GM19455 (cell line): ENCODE measurements at regions not wholly inside any gene's neighbourhood (a gene's known extent, or its start where the extent isn't known, plus 50 kb on each side); places are given as distances from the start of the nearest gene placed in this dataset.
"Not testable (repeated sequence)": the region's sequence is repeated elsewhere in the genome, so short reads cannot be mapped to it uniquely, and the experiment has no call there.

Source experiments
- ATAC-seq: cut with Tn5 transposase; IDR thresholded peaks from one replicate; pipeline ENCODE4 v1.9.1; 2021; ENCODE audit not compliant: unreplicated experiment

DNA sequence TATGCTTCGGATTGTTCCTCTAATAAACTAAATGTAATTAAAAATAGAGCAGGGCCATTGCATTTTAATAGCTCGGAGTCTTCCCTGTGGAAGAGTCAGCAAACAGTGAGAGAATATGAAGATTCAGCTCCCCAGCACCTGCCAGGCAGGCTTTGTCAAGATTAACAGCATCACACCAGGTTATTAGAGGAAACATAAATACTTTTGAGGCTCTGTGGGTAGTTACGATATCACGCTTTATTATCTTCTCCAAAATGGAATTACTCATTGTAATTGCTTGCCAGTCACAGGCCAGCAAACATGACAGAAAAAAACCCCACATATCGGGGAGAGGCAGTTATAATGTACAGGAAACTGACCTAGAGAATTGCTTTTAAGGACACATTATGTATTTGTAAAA is 303.9 kb downstream of the CPS1 start:
- ATAC-seq, result no peak

- ATAC-seq, result no peak
These were observed 304.8 kb downstream of the CPS1 start for GRCh38 chr2:210861038-210861665.

- ATAC-seq, result no peak
These were observed 306.1 kb downstream of the CPS1 start for GRCh38 chr2:210862283-210863065.

GRCh38 chr2:210863283-210863682 is 306.9 kb downstream of the CPS1 start:
- no peak for ATAC-seq

DNA sequence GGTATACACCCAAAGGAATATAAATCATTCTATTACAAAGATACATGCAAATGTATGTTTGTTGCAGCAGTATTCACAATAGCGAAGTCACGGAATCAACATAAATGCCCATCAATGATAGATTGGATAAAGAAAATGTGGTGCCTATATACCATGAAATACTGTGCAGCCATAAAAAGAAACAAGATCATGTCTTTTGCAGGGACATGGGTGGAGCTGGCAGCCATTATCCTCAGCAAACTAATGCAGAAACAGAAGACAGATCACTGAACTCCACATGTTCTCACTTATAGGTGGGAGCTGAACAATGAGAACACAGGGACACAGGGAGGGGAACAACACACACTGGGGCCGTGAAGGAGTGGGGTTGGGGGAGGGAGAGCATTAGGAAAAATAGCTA is 315.2 kb downstream of the CPS1 start:
- ATAC-seq, result not testable (repeated sequence)

DNA sequence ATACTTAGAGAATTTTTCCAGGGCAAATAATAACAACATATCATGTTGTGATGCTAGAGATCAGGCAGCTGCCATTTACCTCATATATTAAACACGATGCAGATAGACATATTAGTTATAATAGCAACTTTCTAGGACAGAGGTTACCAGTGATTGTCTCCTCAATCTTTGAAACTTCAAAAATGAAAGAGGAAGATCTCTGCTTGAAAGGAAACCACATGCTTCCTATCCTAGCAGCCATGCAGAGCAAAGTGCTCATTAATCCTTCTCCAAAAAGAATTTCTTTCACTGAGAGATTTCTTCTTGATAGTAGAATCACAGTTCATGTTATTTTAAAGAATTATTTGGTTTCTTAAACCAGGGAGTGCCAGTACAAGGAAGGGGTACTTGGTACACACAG is 317.2 kb downstream of the CPS1 start:
- ATAC-seq, result no peak

DNA sequence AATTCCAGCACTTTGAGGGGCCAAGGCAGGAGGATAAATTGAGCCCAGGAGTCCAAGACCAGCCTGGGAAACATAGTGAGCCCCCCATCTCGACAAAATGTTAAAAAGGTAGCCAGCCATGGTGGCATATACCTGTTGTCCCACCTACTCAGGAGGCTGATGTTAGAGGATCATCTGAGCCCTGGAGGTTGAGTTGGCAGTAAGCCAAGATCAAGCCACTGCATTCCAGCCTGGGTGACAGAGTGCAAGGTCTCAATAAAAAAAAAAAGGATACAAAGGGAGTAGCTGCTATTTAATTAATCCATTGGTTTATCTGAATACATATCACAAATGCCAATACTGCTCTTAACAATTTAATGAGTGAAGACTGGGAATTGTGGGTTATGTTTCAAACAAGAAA is 327.8 kb downstream of the CPS1 start:
- ATAC-seq, result no peak

DNA sequence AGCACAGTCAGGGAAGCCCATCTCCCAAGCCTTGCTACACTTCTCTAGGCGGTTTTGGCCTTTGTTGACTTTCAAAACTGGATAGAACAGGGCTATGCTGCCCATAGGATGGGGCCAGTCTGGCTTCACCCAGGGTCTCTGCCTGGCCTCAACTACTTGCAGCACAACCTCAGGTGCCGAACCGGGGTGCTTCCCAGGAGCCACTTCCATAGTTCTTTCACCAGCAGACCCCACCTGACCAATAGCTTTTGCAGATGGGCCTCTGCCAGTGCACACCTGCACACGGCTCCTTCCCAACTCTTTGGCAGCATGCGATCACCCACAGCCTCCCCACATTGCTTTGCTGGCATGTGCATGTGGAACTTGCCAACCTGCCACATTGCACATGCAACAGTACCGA is 331.6 kb downstream of the CPS1 start:
- ATAC-seq, result no peak

GRCh38 chr2:210895132-210895531 is 338.7 kb downstream of the CPS1 start:
- ATAC-seq, result no peak

DNA sequence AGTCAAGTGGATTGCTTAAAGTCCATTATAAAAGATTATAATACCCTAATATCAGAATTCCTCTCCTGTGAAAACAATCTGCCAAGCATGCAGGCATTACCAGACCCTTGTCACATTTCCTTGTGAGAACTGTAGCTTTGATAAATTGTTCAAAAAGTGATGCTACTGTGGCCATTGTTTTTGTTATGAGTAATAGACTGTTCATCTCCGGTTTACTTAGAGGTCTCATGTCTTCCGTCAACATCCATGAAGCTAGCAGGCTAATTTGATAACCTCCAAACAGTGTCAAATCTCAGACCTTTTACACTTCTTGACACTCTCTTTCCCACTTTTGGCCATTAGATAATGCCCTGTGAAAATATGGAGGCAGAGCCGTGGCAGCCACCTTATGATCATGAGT is 342.7 kb downstream of the CPS1 start:
- ATAC-seq, result no peak

GRCh38 chr2:210901326-210901725 is 344.9 kb downstream of the CPS1 start:
- no peak for ATAC-seq

DNA sequence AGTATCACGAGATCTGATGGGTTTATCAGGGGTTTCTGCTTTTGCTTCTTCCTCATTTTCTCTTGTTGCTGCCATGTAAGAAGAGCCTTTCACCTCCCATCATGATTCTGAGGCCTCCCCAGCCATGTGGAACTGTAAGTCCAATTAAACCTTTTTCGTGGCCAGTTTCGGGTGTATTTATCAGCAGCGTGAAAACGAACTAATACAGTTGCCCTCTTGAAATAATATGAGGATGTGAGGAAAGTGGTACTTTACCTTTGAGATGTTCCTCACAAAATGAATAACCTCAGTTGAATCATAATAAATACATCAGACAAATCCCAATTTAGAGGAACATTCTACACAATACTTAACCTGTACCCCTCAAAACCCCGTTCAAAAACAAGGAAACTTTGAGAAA is 356.4 kb downstream of the CPS1 start:
- ATAC-seq, result no peak

DNA sequence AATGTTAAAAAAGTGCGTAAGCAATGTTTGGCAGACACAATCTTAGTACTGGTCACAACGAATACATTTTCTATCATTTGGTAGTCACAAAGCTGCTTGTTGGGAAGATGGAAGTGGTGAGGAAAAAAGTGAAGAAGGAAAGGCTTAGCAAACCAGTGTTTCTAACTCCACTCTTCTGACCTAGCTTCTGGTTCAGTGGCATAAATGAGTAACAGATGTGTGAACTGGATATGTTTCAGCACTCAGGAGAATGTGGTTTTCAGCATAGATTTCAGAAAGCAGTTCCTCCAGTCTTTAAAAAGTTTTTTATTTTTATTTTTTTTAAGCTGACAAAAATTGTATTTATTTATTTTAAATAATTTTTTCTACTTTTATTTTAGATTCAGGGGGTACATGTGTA is 357.1 kb downstream of the CPS1 start:
- no peak for ATAC-seq

- no peak for ATAC-seq
These were observed 359.5 kb downstream of the CPS1 start for GRCh38 chr2:210915912-210916311.

DNA sequence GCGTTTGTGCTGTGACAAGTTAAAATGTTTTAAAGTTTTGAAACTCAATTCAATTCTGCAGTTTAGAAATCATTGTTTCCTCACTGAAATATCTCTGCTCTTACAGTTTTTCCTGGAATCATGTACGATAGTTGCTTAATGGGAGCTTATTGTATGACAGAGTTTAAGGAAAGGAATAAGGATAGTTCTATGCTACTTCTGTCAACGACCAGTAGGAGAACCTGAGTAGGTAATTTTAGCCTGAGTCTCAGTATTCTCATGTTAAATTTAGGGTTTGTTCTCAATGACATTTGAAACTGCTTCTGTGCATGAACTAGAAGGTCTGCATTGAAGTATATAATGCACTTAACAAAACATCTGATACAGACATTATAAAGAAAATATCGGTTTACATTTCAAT is 361.1 kb downstream of the CPS1 start:
- no peak for ATAC-seq

DNA sequence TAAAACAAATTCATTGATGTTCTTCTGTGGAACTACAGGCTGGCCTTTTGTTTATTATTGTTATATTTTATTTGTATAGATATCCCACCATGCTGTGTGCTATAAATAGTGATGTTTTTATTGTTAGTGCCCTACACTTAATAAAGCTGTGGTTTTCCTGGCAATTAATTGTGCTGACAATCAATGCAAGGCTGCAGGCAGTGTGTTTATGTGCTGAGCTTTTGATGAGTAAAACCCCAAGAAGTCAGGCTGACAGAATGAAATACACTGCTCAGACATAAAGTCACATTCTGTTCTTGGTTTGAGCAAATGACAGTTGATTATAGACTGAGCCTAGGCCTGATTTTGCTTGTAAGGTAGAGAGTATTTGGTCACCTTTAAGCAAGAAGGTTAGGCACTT is 362.7 kb downstream of the CPS1 start:
- no peak for ATAC-seq

GRCh38 chr2:210922419-210922818 is 366.0 kb downstream of the CPS1 start:
- ATAC-seq, result no peak

DNA sequence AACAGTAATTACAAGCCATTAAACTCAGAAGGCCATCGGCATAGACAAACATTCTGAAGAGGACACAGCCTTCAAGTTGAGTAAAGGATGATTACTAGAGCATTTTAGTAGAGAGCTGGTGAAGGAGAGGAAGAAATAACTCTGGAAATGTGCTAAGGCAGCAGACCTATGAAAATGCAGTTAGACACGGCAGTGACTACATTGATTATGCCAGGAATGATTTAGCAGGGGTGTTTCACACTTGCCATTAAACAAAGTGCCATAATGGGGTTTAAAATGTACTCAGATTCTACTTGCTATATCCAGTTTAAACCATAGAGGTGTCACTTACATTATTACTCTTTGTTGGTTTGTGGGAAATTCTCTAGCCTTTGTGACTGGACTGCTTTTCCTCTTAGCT is 372.3 kb downstream of the CPS1 start:
- ATAC-seq, result no peak

DNA sequence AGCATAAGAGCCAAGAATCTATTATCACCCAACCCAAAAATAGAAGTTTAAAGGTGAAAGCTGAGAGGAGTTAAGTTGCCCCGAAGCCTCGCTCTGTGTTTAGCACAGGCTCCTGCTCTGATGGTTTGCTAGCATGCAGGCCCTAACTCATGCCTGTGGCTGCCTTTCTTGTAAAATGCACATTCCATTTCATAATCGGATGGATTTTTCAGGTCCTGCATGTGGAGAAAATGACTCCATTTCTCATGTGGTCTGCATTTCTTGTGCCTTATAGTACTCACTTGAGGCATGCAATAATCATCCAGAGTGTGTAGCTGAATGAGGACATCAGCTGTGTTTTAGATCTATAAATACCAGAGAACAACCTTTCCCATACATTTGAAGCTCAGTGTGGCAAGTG is 381.8 kb downstream of the CPS1 start:
- ATAC-seq, result no peak

DNA sequence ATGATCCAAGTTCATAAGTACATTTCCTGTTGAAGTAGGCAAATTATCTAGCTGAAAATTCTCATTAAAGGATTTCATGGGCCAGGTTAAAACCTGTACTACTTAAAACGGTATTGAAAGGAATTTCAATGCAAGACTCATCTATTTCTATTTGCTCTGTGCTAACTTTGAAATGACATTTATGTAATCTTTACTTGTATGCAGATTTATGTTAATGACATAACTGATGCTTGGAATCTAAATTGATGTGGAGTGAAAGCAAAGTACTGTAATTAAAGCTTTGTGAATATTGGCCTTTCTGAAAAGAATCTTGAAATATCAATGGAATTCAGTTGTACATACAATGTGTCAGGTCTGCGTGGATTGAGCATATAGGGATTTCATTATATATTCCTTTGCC is 390.0 kb downstream of the CPS1 start:
- ATAC-seq, result no peak

DNA sequence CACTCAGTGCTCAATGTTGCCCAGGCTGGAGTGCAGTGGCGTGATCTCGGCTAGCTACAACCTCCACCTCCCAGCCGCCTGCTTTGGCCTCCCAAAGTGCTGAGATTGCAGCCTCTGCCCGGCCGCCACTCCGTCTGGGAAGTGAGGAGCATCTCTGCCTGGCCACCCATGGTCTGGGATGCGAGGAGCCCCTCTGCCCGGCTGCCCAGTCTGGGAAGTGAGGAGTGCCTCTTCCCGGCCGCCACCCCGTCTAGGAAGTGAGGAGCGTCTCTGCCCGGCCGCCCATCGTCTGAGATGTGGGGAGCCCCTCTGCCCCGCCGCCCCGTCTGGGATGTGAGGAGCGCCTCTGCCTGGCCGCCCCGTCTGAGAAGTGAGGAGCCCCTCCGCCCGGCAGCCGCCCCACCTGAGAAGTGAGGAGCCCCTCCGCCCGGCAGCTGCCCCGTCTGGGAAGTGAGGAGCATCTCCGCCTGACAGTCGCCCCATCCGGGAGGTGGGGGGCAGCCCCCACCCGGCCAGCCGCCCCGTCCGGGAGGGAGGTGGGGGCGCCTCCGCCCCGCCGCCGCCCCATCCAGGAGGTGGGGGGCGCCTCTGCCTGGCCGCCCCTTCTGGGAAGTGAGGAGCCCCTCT is 394.1 kb downstream of the CPS1 start:
- not testable (repeated sequence) for ATAC-seq

DNA sequence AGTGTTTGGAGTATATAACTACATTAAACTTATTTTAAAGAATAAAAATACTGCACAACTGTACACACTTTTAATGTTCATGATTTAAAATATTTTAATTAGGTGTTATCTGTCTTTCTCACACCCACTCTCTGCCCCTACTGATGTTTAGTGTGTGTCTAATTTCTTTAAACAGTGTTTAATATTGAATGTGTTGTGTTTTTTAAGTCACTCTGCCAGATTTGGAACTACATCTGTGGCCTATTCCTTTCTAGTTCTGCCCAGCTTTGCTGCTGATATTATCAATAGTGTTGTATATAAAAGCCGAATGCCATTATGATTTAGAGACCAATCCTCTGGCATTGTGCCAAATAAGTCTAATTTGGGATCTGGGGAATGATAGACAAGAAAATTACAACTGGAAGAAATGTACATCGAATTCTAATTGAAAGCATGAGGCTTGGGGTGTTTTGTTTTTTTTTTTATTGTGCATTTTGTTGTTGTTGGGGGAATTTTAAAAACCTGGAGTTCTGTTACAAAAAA is 398.0 kb downstream of the CPS1 start:
- ATAC-seq, result no peak
